ENCODE measurements at regions not wholly inside any gene's neighbourhood (a gene's known extent, or its start where the extent isn't known, plus 50 kb on each side); places are given as distances from the start of the nearest gene placed in this dataset.
A peak's percentile ranks its signal among the peaks of the same experiment; 100 is the strongest.

- no peak for DNase-seq (ENCODE audit: low read depth)
- TF ChIP-seq, protein P1, sequence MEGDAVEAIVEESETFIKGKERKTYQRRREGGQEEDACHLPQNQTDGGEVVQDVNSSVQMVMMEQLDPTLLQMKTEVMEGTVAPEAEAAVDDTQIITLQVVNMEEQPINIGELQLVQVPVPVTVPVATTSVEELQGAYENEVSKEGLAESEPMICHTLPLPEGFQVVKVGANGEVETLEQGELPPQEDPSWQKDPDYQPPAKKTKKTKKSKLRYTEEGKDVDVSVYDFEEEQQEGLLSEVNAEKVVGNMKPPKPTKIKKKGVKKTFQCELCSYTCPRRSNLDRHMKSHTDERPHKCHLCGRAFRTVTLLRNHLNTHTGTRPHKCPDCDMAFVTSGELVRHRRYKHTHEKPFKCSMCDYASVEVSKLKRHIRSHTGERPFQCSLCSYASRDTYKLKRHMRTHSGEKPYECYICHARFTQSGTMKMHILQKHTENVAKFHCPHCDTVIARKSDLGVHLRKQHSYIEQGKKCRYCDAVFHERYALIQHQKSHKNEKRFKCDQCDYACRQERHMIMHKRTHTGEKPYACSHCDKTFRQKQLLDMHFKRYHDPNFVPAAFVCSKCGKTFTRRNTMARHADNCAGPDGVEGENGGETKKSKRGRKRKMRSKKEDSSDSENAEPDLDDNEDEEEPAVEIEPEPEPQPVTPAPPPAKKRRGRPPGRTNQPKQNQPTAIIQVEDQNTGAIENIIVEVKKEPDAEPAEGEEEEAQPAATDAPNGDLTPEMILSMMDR (IDR thresholded peaks at IDR 0.05; ENCODE audit: low read depth, low read length, missing control alignments), result no peak
- H3K4me3 ChIP-seq (ENCODE audit: low read depth, low read length), result no peak overlapping the region
These were observed 55.9 kb upstream of the CREB1 start for GRCh38 chr2:207473931-207474235.

DNA sequence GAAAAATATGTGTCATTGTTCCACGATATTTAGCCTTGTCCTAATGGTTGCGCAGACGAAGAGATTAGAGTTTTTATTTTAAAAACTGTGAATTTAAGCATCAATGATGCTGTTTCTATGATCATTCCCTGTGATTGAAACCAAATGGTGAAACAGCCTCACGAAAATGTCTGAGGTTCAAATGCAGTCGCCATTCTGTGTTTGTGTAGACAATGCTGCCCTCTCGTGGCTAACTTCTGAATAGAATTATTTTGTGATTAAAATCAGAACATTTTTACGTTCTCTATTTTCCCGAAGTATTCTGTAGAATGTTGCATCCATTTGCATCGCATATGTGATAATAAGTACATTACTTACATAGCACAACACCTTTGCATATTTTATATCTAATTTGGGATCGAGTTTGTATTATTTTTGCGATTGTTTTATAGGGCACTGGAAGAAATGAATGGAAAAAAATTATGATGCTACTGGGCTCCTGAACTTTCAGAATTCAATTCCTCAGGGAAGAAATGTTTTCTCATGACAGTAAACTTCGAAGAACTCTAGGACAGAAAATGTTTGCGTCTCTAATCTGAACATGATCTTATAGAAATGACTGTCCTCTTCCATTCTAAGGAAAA lies 54.8 kb upstream of the CREB1 start:
- DNase-seq (ENCODE audit: low read depth), result no peak
- H3K4me3 ChIP-seq (ENCODE audit: low read depth, low read length), result no peak overlapping the region
- TF ChIP-seq, protein P1 (IDR thresholded peaks at IDR 0.05; ENCODE audit: low read depth, low read length, missing control alignments), result peak; percentile 49

GRCh38 chr2:207475546-207475945 lies 54.2 kb upstream of the CREB1 start:
- no peak for DNase-seq (ENCODE audit: low read depth)
- TF ChIP-seq, protein P1 (IDR thresholded peaks at IDR 0.05; ENCODE audit: low read depth, low read length, missing control alignments), result no peak
- no peak overlapping the region for H3K4me3 ChIP-seq (ENCODE audit: low read depth, low read length)

- TF ChIP-seq, protein P1 (IDR thresholded peaks at IDR 0.05; ENCODE audit: low read depth, low read length, missing control alignments), result no peak
- H3K4me3 ChIP-seq (ENCODE audit: low read depth, low read length), result no peak overlapping the region
- no peak for DNase-seq (ENCODE audit: low read depth)
These were observed 51.9 kb upstream of the CREB1 start for GRCh38 chr2:207477896-207478295.

GRCh38 chr2:207478572-207478971 lies 51.2 kb upstream of the CREB1 start:
- DNase-seq (ENCODE audit: low read depth), result no peak
- H3K4me3 ChIP-seq (ENCODE audit: low read depth, low read length), result no peak overlapping the region
- TF ChIP-seq, protein P1 (IDR thresholded peaks at IDR 0.05; ENCODE audit: low read depth, low read length, missing control alignments), result no peak

DNA sequence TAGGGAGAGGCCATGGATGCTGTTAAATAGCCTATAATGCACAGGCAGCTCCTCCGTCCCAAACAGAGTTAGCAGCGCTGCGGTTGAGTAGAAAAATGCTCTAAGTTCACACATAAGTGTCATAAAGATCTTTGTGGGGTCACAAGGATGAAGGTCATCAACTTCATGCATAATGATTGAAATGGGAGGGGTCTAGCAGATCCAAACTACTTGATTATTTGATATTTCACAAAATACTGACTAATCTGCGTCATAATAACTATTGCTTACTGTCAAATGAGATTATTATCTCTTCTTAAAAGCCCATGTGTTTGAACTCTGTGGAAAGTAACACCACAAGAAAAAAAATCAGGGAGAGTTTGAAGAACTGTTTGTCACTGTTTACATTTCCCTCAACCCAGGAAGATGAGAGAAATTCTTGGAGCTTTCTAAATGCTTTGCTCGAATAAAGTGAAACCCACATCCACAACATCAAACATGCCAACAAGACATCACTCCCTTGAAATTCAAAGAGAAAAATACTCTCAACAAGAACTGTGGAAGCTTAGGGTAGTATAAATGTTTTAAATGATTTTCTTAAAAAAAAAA lies 50.5 kb upstream of the CREB1 start:
- TF ChIP-seq, protein P1 (IDR thresholded peaks at IDR 0.05; ENCODE audit: low read depth, low read length, missing control alignments), result no peak
- H3K4me3 ChIP-seq (ENCODE audit: low read depth, low read length), result no peak overlapping the region
- DNase-seq (ENCODE audit: low read depth), result no peak

All from GM12864 (cell line).